MCF 10A (cell line): ENCODE measurements at regions not wholly inside any gene's neighbourhood (a gene's known extent, or its start where the extent isn't known, plus 50 kb on each side); places are given as distances from the start of the nearest gene placed in this dataset.

ENCODE experiments used
- BruUV-seq: library from RNA; stranded (reverse); fragments of 400-500 nt; replicated peaks from 2 replicates; lab custom pipeline; 2021; lab: Mats Ljungman, UMichigan
- CTCF ChIA-PET: fragments of 300-600 bp; sonication (Branson Sonifier 250); formaldehyde crosslinking; extraction: SDS; loops from one replicate; lab custom pipeline; 2021; ENCODE audit warnings: antibody characterized with exemption, inconsistent platforms; lab: Yijun Ruan, JAX
- POLR2A ChIA-PET: fragments of 300-600, 350-650 bp; sonication (Branson Sonifier 250); formaldehyde crosslinking; extraction: SDS; loops from one replicate; lab custom pipeline; 2020; ENCODE audit warnings: antibody characterized with exemption, inconsistent platforms; lab: Yijun Ruan, JAX
- DNase-seq: peaks from one replicate; pipeline ENCODE4 v3.0.0-alpha.2; 2018; ENCODE audit not compliant: unreplicated experiment
- H3K27ac Mint-ChIP-seq: one replicate; pipeline ENCODE4 v1.8.0; 2022; ENCODE audit warnings: mild to moderate bottlenecking, low read depth, mixed read lengths; ENCODE audit not compliant: unreplicated experiment
- H3K27me3 Mint-ChIP-seq: one replicate; pipeline ENCODE4 v1.8.0; 2022; ENCODE audit warnings: mixed read lengths; ENCODE audit not compliant: insufficient read depth, unreplicated experiment
- H3K36me3 Mint-ChIP-seq: one replicate; pipeline ENCODE4 v1.8.0; 2022; ENCODE audit warnings: mild to moderate bottlenecking, moderate library complexity, mixed read lengths; ENCODE audit not compliant: insufficient read depth, unreplicated experiment
- H3K4me1 Mint-ChIP-seq: one replicate; pipeline ENCODE4 v1.8.0; 2022; ENCODE audit warnings: mixed read lengths; ENCODE audit not compliant: insufficient read depth, unreplicated experiment
- H3K4me3 Mint-ChIP-seq: one replicate; pipeline ENCODE4 v1.8.0; 2022; ENCODE audit warnings: mild to moderate bottlenecking, moderate library complexity, mixed read lengths; ENCODE audit not compliant: unreplicated experiment
- H3K9me3 Mint-ChIP-seq: one replicate; pipeline ENCODE4 v1.8.0; 2022; ENCODE audit warnings: mixed read lengths; ENCODE audit not compliant: unreplicated experiment
- intact Hi-C: fragments of 100-400 bp; cut with micrococcal nuclease; formaldehyde crosslinking; loops from 2 replicates; pipeline ENCODE4 v1.14.1; 2022
- TF ChIP-seq, protein P1 (sequence below): fragments of 200-600 bp; IDR thresholded peaks from one replicate; pipeline ENCODE4 v1.8.0; 2022; ENCODE audit warnings: antibody characterized with exemption, mild to moderate bottlenecking; ENCODE audit not compliant: unreplicated experiment

DNA sequence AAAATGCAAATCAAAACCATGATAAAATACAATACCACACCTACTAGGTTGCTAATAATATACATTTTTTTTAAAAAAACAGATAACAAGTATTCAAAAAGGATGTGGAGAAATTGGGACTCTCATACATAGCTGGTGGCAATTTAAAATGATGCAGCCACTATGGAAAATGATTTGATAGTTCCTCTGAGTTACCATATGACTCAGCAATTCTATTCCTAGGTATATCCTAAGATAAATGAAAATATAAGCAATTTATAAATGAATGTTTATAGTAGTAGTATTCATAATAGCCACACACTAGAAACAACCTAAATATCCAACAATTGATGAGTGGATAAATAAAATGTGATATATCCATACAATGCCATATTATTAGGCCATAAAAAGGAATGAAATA is 210.2 kb downstream of the MREG start:
- Mint-ChIP-seq H3K27me3 (no peaks in the 10 kb centered on the region), H3K4me3 (no peak overlapping the region), H3K9me3 (peaks cover 8% of the 10 kb centered on the region), H3K36me3 (no peaks in the 10 kb centered on the region), H3K27ac (no peak overlapping the region), H3K4me1 (peaks cover 2% of the 10 kb centered on the region)
- CTCF ChIA-PET, result no interaction called here
- intact Hi-C loops, result no loop called here
- TF ChIP-seq, protein P1, sequence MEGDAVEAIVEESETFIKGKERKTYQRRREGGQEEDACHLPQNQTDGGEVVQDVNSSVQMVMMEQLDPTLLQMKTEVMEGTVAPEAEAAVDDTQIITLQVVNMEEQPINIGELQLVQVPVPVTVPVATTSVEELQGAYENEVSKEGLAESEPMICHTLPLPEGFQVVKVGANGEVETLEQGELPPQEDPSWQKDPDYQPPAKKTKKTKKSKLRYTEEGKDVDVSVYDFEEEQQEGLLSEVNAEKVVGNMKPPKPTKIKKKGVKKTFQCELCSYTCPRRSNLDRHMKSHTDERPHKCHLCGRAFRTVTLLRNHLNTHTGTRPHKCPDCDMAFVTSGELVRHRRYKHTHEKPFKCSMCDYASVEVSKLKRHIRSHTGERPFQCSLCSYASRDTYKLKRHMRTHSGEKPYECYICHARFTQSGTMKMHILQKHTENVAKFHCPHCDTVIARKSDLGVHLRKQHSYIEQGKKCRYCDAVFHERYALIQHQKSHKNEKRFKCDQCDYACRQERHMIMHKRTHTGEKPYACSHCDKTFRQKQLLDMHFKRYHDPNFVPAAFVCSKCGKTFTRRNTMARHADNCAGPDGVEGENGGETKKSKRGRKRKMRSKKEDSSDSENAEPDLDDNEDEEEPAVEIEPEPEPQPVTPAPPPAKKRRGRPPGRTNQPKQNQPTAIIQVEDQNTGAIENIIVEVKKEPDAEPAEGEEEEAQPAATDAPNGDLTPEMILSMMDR, result no peak
- DNase-seq, result no peak
- BruUV-seq, result no TSS peak
- POLR2A ChIA-PET, result no interaction called here

DNA sequence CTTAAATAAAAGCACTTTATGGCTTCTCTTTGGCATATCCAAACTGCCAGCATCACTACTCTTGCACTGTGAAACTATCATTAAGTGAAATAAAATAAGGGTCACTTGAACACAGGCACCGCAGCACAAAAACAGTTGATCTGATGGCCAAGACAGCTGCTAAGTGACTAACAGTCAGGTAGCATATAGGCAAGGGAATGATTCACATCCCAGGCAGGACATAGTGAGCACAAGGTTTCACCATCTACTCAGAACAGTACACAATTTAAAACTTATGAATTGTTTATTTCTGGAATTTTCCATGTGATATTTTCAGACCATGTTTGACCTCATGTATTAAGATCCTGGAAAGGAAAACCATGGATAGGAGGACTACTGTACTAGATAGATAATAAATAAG is 214.2 kb downstream of the MREG start:
- Mint-ChIP-seq H3K9me3 (peaks cover 8% of the 10 kb centered on the region), H3K27me3 (no peaks in the 10 kb centered on the region), H3K4me1 (peaks cover 14% of the 10 kb centered on the region), H3K27ac (peak overlapping the region; percentile 59), H3K36me3 (no peaks in the 10 kb centered on the region), H3K4me3 (no peak overlapping the region)
- DNase-seq, result peak; percentile 30
- ChIA-PET POLR2A (no interaction called here), CTCF (no interaction called here)
- no TSS peak for BruUV-seq
- TF ChIP-seq, protein P1, result no peak
- intact Hi-C loops, result no loop called here

DNA sequence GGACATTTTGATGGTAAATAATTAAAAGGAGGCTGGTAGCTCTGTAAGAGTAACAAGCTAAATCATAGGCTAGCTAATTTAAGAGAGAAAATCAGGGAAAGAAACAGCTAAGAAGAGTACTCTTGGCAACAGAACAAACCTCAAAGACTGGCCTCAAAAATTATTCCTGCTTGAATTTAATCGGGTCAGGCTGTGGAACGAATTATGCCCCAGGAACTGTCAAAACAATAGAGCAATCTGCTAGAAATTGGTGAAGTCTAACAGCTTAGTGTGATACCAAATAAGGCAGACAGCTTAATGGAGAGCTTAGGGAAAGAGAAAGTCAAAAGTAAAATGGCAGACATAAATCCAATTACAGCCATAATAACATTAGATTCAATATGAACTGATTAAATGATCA is 215.7 kb downstream of the MREG start:
- H3K4me3 Mint-ChIP-seq, result no peak overlapping the region
- CTCF ChIA-PET, result no interaction called here
- POLR2A ChIA-PET, result interaction anchor here (0.5 to 0.8 kb wide), 3 partner anchors 17 to 58 kb away, joined by 3 to 4 read pairs (median 3); no protein-coding TSS in a partner anchor
- intact Hi-C loops, result no loop called here
- BruUV-seq, result no TSS peak
- no peaks in the 10 kb centered on the region for H3K36me3 Mint-ChIP-seq
- H3K27me3 Mint-ChIP-seq, result no peaks in the 10 kb centered on the region
- H3K4me1 Mint-ChIP-seq, result peaks cover 22% of the 10 kb centered on the region
- no peak overlapping the region for H3K27ac Mint-ChIP-seq
- H3K9me3 Mint-ChIP-seq, result peaks cover 8% of the 10 kb centered on the region
- TF ChIP-seq, protein P1, result no peak
- DNase-seq, result no peak

DNA sequence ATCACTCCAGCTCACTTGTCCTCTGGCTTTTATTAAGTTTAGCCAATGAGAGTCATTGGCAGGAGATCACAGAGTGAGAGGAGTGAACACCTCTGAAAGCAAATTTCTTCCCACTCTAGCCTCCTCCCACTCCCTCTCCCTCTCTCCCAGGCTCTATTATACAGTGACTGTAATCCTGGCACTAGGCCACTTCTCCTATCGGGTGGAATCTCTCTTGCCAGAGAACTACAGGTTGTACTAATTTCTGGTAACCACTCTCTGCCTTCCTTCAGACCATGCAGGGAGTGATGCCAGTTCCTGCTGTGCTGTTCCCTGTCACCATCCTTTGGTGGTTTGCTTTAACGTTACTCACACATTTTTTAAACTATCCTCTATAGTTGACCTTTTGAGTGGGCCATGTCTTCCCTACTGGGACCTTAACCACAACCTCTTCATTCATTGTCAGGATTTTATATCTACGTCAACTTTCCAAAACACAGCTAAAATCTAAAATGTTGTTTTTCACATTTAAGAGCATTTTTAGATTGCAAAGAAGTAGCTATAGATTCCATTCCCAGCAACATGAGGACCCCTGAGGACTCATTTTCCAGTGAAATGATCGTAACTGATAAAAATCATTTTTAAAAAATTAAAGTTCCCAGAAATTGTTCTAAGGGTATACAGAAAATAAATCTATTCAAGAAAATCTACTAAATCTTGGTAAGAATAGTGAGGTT is 217.1 kb downstream of the MREG start:
- H3K36me3 Mint-ChIP-seq, result no peaks in the 10 kb centered on the region
- ChIA-PET POLR2A (interaction anchor here (0.6 kb wide), 1 partner anchor 107 kb away, joined by 4 read pairs; no protein-coding TSS in a partner anchor), CTCF (interaction anchor here (0.6 to 0.7 kb wide), 2 partner anchors 52 to 1041 kb away, joined by 3 read pairs; no protein-coding TSS in a partner anchor)
- peaks cover 22% of the 10 kb centered on the region for H3K4me1 Mint-ChIP-seq
- H3K27me3 Mint-ChIP-seq, result no peaks in the 10 kb centered on the region
- TF ChIP-seq, protein P1, result no peak
- no peak overlapping the region for H3K27ac Mint-ChIP-seq
- peak; percentile 59 for DNase-seq
- BruUV-seq, result no TSS peak
- peaks cover 8% of the 10 kb centered on the region for H3K9me3 Mint-ChIP-seq
- intact Hi-C loops, result no loop called here
- H3K4me3 Mint-ChIP-seq, result no peak overlapping the region
